Astrocyte (in vitro differentiated cells and primary cell): ENCODE measurements at regions not wholly inside any gene's neighbourhood (a gene's known extent, or its start where the extent isn't known, plus 50 kb on each side); places are given as distances from the start of the nearest gene placed in this dataset.

ENCODE experiments used
- EZH2 ChIP-seq: IDR thresholded peaks from 2 replicates; pipeline ENCODE4 v1.6.1; 2012; ENCODE audit warnings: mild to moderate bottlenecking, low read length, inconsistent platforms; ENCODE audit not compliant: insufficient read depth
- TF ChIP-seq, protein P1 (sequence below): IDR thresholded peaks from 2 replicates; pipeline ENCODE4 v1.5.1; 2011; ENCODE audit warnings: low read depth, mild to moderate bottlenecking, inconsistent platforms, low read length, moderate library complexity; ENCODE audit not compliant: insufficient read depth

GRCh38 chr4:23730998-23731397, 158.8 kb downstream of the PPARGC1A start:
- TF ChIP-seq, protein P1, sequence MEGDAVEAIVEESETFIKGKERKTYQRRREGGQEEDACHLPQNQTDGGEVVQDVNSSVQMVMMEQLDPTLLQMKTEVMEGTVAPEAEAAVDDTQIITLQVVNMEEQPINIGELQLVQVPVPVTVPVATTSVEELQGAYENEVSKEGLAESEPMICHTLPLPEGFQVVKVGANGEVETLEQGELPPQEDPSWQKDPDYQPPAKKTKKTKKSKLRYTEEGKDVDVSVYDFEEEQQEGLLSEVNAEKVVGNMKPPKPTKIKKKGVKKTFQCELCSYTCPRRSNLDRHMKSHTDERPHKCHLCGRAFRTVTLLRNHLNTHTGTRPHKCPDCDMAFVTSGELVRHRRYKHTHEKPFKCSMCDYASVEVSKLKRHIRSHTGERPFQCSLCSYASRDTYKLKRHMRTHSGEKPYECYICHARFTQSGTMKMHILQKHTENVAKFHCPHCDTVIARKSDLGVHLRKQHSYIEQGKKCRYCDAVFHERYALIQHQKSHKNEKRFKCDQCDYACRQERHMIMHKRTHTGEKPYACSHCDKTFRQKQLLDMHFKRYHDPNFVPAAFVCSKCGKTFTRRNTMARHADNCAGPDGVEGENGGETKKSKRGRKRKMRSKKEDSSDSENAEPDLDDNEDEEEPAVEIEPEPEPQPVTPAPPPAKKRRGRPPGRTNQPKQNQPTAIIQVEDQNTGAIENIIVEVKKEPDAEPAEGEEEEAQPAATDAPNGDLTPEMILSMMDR: no peak
- TF ChIP-seq EZH2: no peak
